ENCODE measurements at regions not wholly inside any gene's neighbourhood (a gene's known extent, or its start where the extent isn't known, plus 50 kb on each side); places are given as distances from the start of the nearest gene placed in this dataset.
"Not testable (repeated sequence)": the region's sequence is repeated elsewhere in the genome, so short reads cannot be mapped to it uniquely, and the experiment has no call there.

- Histone ChIP-seq H3K27me3 (no peaks in the 10 kb centered on the region), H3K4me1 (no peaks in the 10 kb centered on the region), H3K4me3 (no peak overlapping the region), H3K36me3 (no peaks in the 10 kb centered on the region), H3K9me3 (peaks cover 94 to 96% of the 10 kb centered on the region in 2 donors), H3K27ac (no peak overlapping the region)
- intact Hi-C loops (cut with DNase I; ENCODE audit: low total_unique reads): no loop called here
- no peak for TF ChIP-seq CTCF (IDR thresholded peaks at IDR 0.05)
- TF ChIP-seq POLR2AphosphoS5 (IDR thresholded peaks at IDR 0.05): no peak
- no peak for TF ChIP-seq POLR2A (IDR thresholded peaks at IDR 0.05)
- DNase-seq (ENCODE audit: low spot score in 2 of 2): no peak
Observed at GRCh38 chr10:42304341-42304740, 334.0 kb downstream of the ZNF33B start.

- H3K27me3 ChIP-seq; H3K4me1 ChIP-seq; DNase-seq (ENCODE audit: low spot score in 2 of 2); H3K4me3 ChIP-seq; H3K36me3 ChIP-seq; intact Hi-C loops (cut with DNase I; ENCODE audit: low total_unique reads); H3K27ac ChIP-seq; H3K9me3 ChIP-seq: not testable (repeated sequence)
Observed at GRCh38 chr10:42281896-42282295, 356.5 kb downstream of the ZNF33B start.

DNA sequence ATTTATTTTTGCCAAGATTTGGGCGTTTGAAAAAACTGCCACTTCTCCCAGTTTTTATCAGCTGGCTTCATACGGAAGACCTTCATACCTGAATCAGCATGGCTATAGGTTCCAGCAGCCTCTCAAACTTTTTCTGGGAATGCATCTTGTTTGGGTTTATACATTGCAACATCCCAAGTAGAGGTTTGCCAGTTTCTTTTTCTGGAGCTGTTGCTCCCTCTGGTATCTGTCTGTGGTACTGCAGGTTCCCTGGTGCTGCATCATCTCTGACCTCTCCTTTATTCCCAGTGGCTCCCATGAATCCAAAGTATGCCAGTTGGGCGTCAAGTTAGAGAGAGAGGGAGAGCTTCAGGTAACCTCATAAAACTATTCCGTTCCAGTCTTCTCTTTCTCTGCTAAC is 368.6 kb downstream of the ZNF33B start:
- intact Hi-C loops (cut with DNase I; ENCODE audit: low total_unique reads); DNase-seq (ENCODE audit: low spot score in 2 of 2); H3K27me3 ChIP-seq; H3K4me1 ChIP-seq; H3K27ac ChIP-seq; H3K36me3 ChIP-seq; H3K4me3 ChIP-seq; H3K9me3 ChIP-seq: not testable (repeated sequence)

DNA sequence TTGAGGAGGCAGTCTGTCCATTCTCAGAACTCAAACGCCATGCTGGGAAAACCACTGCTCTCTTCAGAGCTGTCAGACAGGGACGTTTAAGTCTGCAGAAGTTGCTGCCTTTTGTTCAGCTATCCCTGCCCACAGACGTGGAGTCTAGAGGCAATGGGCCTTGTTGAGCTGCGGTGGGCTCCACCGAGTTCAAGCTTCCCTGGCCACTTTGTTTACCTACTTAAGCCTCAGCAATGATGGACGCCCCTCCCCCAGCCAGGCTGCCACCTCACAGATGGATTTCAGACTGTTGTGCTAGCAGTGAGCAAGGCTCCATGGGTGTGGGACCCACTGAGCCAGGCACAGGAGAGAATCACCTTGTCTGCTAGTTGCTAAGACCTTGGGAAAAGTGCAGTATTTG is 375.1 kb downstream of the ZNF33B start:
- intact Hi-C loops (cut with DNase I; ENCODE audit: low total_unique reads); H3K27ac ChIP-seq; H3K4me1 ChIP-seq; H3K36me3 ChIP-seq; H3K4me3 ChIP-seq; DNase-seq (ENCODE audit: low spot score in 2 of 2); H3K9me3 ChIP-seq; H3K27me3 ChIP-seq: not testable (repeated sequence)

- H3K27me3 ChIP-seq; DNase-seq (ENCODE audit: low spot score in 2 of 2); H3K9me3 ChIP-seq; H3K36me3 ChIP-seq; H3K27ac ChIP-seq; intact Hi-C loops (cut with DNase I; ENCODE audit: low total_unique reads); H3K4me1 ChIP-seq: not testable (repeated sequence)
- peak overlapping the region in 1 of 3 donors; percentile 44 for H3K4me3 ChIP-seq
Observed at GRCh38 chr10:42243002-42243401, 395.4 kb downstream of the ZNF33B start.

- peaks cover 0 to 3% of the 10 kb centered on the region in 2 donors for H3K9me3 ChIP-seq
- no peaks in the 10 kb centered on the region for H3K4me1 ChIP-seq
- intact Hi-C loops (cut with DNase I; ENCODE audit: low total_unique reads): no loop called here
- no peak for DNase-seq (ENCODE audit: low spot score in 2 of 2)
- TF ChIP-seq CTCF (IDR thresholded peaks at IDR 0.05): no peak
- no peak for TF ChIP-seq POLR2AphosphoS5 (IDR thresholded peaks at IDR 0.05)
- no peak for TF ChIP-seq POLR2A (IDR thresholded peaks at IDR 0.05)
- peak overlapping the region in 1 of 3 donors; percentile 44 for H3K4me3 ChIP-seq
- H3K36me3 ChIP-seq: no peaks in the 10 kb centered on the region
- H3K27me3 ChIP-seq: peaks cover 0 to 7% of the 10 kb centered on the region in 2 donors
- H3K27ac ChIP-seq: no peak overlapping the region
Observed at GRCh38 chr10:42242135-42242805, 396.1 kb downstream of the ZNF33B start.

- DNase-seq (ENCODE audit: low spot score in 2 of 2); H3K27ac ChIP-seq; intact Hi-C loops (cut with DNase I; ENCODE audit: low total_unique reads): not testable (repeated sequence)
Observed at GRCh38 chr10:42236401-42236800, 402.0 kb downstream of the ZNF33B start.

DNA sequence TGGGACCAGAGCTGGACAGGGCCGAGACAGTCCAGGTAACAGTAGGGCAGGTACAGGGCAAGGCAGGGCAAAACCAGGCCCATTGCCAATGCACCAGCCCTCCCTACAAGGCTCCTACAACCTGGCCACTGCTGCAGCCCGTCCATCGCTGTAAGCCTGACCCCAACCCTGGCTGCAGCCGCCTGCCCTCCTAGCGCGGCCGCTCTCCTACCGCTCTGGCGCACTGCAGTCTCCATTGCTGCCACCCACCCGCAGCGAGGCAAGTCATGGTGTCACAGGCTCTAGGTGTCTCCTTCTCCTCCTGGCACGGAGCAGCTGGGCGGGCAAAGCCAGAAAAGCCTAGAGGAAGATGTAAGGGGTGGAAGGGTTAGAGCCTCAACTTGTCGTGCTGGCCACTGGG is 402.6 kb downstream of the ZNF33B start:
- intact Hi-C loops (cut with DNase I; ENCODE audit: low total_unique reads); H3K27me3 ChIP-seq; H3K36me3 ChIP-seq; DNase-seq (ENCODE audit: low spot score in 2 of 2); H3K9me3 ChIP-seq; H3K4me3 ChIP-seq; H3K4me1 ChIP-seq; H3K27ac ChIP-seq: not testable (repeated sequence)

More at GRCh38 chr10:42236401-42236800, 402.0 kb downstream of the ZNF33B start:
- H3K36me3 ChIP-seq, H3K4me3 ChIP-seq, H3K27me3 ChIP-seq, H3K9me3 ChIP-seq, H3K4me1 ChIP-seq: not testable (repeated sequence)

DNA sequence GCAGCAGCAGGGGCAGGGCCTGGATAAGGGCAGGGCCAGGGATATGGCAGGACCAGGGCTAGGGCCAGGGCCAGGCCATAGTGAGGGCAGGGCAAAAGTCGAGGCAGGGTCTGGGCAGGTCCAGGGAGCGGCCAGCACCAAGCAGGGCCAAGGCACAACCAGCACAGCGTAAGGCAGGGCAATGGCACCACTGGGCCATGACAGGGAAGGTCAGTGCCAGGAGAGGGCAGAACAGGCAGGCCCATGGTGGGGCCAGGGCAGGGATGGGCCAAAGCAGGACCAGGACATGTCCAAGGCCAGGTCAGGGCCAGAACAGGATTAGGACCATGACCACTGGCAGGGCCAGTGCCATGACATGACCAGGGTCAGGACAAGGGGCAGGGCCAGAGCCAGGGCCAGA is 403.1 kb downstream of the ZNF33B start:
- DNase-seq (ENCODE audit: low spot score in 2 of 2); H3K27me3 ChIP-seq; H3K4me3 ChIP-seq; H3K27ac ChIP-seq; H3K4me1 ChIP-seq; H3K36me3 ChIP-seq; intact Hi-C loops (cut with DNase I; ENCODE audit: low total_unique reads); H3K9me3 ChIP-seq: not testable (repeated sequence)

GRCh38 chr10:42234506-42234905 is 403.9 kb downstream of the ZNF33B start:
- H3K9me3 ChIP-seq; H3K36me3 ChIP-seq; H3K4me1 ChIP-seq; H3K4me3 ChIP-seq; H3K27ac ChIP-seq; DNase-seq (ENCODE audit: low spot score in 2 of 2); H3K27me3 ChIP-seq; intact Hi-C loops (cut with DNase I; ENCODE audit: low total_unique reads): not testable (repeated sequence)

GRCh38 chr10:42233461-42234206 is 404.7 kb downstream of the ZNF33B start:
- H3K4me3 ChIP-seq; H3K36me3 ChIP-seq; H3K27me3 ChIP-seq; H3K27ac ChIP-seq; intact Hi-C loops (cut with DNase I; ENCODE audit: low total_unique reads); DNase-seq (ENCODE audit: low spot score in 2 of 2); H3K9me3 ChIP-seq; H3K4me1 ChIP-seq: not testable (repeated sequence)

Data from breast epithelium (tissue), 4 donors.